OCI-LY1 (cell line): ENCODE measurements at regions not wholly inside any gene's neighbourhood (a gene's known extent, or its start where the extent isn't known, plus 50 kb on each side); places are given as distances from the start of the nearest gene placed in this dataset.

Experiments
- H2AFZ ChIP-seq: fragments of 200-600 bp; sonication (generic), shearing (Covaris generic); 2 replicates; pipeline ENCODE4 v1.6.0; 2014; ENCODE audit warnings: antibody characterized with exemption, mild to moderate bottlenecking, low read length
- H3F3A ChIP-seq: fragments of 200-600 bp; sonication (generic), shearing (Covaris generic); 2 replicates; pipeline ENCODE4 v1.6.0; 2014; ENCODE audit warnings: mild to moderate bottlenecking, antibody characterized with exemption, low read length, moderate library complexity; ENCODE audit not compliant: insufficient read depth
- H3K27ac ChIP-seq: fragments of 200-600 bp; sonication (generic); 2 replicates; pipeline ENCODE4 v1.5.1; 2014; ENCODE audit warnings: low read length, mixed run types, mild to moderate bottlenecking, low read depth; ENCODE audit not compliant: poor library complexity, severe bottlenecking
- H3K27me3 ChIP-seq: fragments of 200-600 bp; sonication (generic); 2 replicates; pipeline ENCODE4 v1.6.0; 2014; ENCODE audit warnings: antibody characterized with exemption, mild to moderate bottlenecking, low read length, moderate library complexity; ENCODE audit not compliant: insufficient read depth
- H3K36me3 ChIP-seq: fragments of 200-600 bp; sonication (generic); 2 replicates; pipeline ENCODE4 v1.6.1; 2014; ENCODE audit warnings: mild to moderate bottlenecking, antibody characterized with exemption, low read length, moderate library complexity, mixed read lengths; ENCODE audit not compliant: insufficient read depth
- H3K4me1 ChIP-seq: fragments of 200-600 bp; sonication (generic); 2 replicates; pipeline ENCODE4 v1.5.1; 2014; ENCODE audit warnings: mild to moderate bottlenecking, low read length, moderate library complexity; ENCODE audit not compliant: insufficient read depth, severe bottlenecking
- H3K4me2 ChIP-seq: fragments of 200-600 bp; sonication (generic), shearing (Covaris generic); 2 replicates; pipeline ENCODE4 v1.6.1; 2014; ENCODE audit warnings: low read length
- H3K4me3 ChIP-seq: fragments of 200-600 bp; sonication (generic); 2 replicates; pipeline ENCODE4 v1.5.1; 2014; ENCODE audit warnings: low read length, low read depth, mild to moderate bottlenecking, mixed read lengths; ENCODE audit not compliant: poor library complexity, severe bottlenecking
- H3K79me2 ChIP-seq: fragments of 200-600 bp; shearing (Covaris generic); 2 replicates; pipeline ENCODE4 v1.6.1; 2016; ENCODE audit warnings: mixed run types, low read length, mixed read lengths; ENCODE audit not compliant: insufficient read depth
- H3K9ac ChIP-seq: fragments of 200-600 bp; sonication (generic), shearing (Covaris generic); 2 replicates; pipeline ENCODE4 v1.6.1; 2014; ENCODE audit warnings: mild to moderate bottlenecking, low read length, mixed read lengths
- H3K9me2 ChIP-seq: fragments of 200-600 bp; sonication (generic), shearing (Covaris generic); 2 replicates; pipeline ENCODE4 v1.6.1; 2014; ENCODE audit warnings: low read depth, mild to moderate bottlenecking, low read length, mixed read lengths
- H3K9me3 ChIP-seq: fragments of 200-600 bp; shearing (Covaris generic); 2 replicates; pipeline ENCODE4 v1.6.1; 2014; ENCODE audit warnings: low read length, mixed read lengths
- H4K20me1 ChIP-seq: fragments of 200-600 bp; sonication (generic), shearing (Covaris generic); 2 replicates; pipeline ENCODE4 v1.6.0; 2016; ENCODE audit warnings: mild to moderate bottlenecking, low read length; ENCODE audit not compliant: insufficient read depth
- CTCF ChIP-seq: fragments of 200-600 bp; sonication (generic), shearing (Covaris generic); IDR thresholded peaks from 2 replicates; pipeline ENCODE4 v1.5.1; 2017; ENCODE audit warnings: mild to moderate bottlenecking, antibody characterized with exemption, low read length, moderate library complexity, mixed read lengths
- EZH2 ChIP-seq: fragments of 200-600 bp; sonication (generic), shearing (Covaris generic); IDR thresholded peaks from 2 replicates; pipeline ENCODE4 v1.8.0; 2017; ENCODE audit warnings: borderline replicate concordance, mixed run types, mild to moderate bottlenecking, antibody characterized with exemption, low read length, moderate library complexity, mixed read lengths

GRCh38 chr14:104352493-104353220 is 214.3 kb downstream of the KIF26A start:
- no peaks in the 10 kb centered on the region for H3K9me2 ChIP-seq

GRCh38 chr14:104353221-104353920 is 215.0 kb downstream of the KIF26A start:
- H3K4me2 ChIP-seq, result no peak overlapping the region
- TF ChIP-seq EZH2 (no peak), CTCF (no peak)
- no peak overlapping the region for H3K4me3 ChIP-seq
- H3K27me3 ChIP-seq, result no peaks in the 10 kb centered on the region; the same call in 1 of the 2 replicates
- H3F3A ChIP-seq, result no peaks in the 10 kb centered on the region
- no peaks in the 10 kb centered on the region for H3K36me3 ChIP-seq
- H3K79me2 ChIP-seq, result no peaks in the 10 kb centered on the region
- H2AFZ ChIP-seq, result no peak overlapping the region
- H3K9me3 ChIP-seq, result no peaks in the 10 kb centered on the region
- H4K20me1 ChIP-seq, result no peaks in the 10 kb centered on the region
- no peak overlapping the region for H3K27ac ChIP-seq
- H3K4me1 ChIP-seq, result no peaks in the 10 kb centered on the region
- no peaks in the 10 kb centered on the region for H3K9me2 ChIP-seq
- H3K9ac ChIP-seq, result no peak overlapping the region

More at GRCh38 chr14:104352493-104353220, 214.3 kb downstream of the KIF26A start:
- Histone ChIP-seq H3K9ac (no peak overlapping the region), H3F3A (no peaks in the 10 kb centered on the region), H4K20me1 (no peaks in the 10 kb centered on the region), H3K9me3 (no peaks in the 10 kb centered on the region), H3K4me2 (no peak overlapping the region), H3K27me3 (no peaks in the 10 kb centered on the region; the same call in 1 of the 2 replicates), H3K4me1 (no peaks in the 10 kb centered on the region), H3K36me3 (no peaks in the 10 kb centered on the region), H3K79me2 (no peaks in the 10 kb centered on the region), H3K4me3 (no peak overlapping the region), H3K27ac (no peak overlapping the region), H2AFZ (no peak overlapping the region)
- TF ChIP-seq EZH2 (no peak), CTCF (no peak)

GRCh38 chr14:104353921-104354701 is 215.7 kb downstream of the KIF26A start:
- Histone ChIP-seq H3K9ac (no peak overlapping the region), H3K4me1 (no peaks in the 10 kb centered on the region), H3K36me3 (no peaks in the 10 kb centered on the region), H3F3A (no peaks in the 10 kb centered on the region), H3K27me3 (no peaks in the 10 kb centered on the region; the same call in 1 of the 2 replicates), H2AFZ (no peak overlapping the region), H3K9me2 (no peaks in the 10 kb centered on the region), H3K27ac (no peak overlapping the region), H4K20me1 (no peaks in the 10 kb centered on the region), H3K79me2 (no peaks in the 10 kb centered on the region), H3K4me2 (no peak overlapping the region), H3K4me3 (no peak overlapping the region), H3K9me3 (no peaks in the 10 kb centered on the region)
- TF ChIP-seq CTCF, result no peak
- no peak for TF ChIP-seq EZH2
